ENCODE measurements at regions not wholly inside any gene's neighbourhood (a gene's known extent, or its start where the extent isn't known, plus 50 kb on each side); places are given as distances from the start of the nearest gene placed in this dataset.

DNA sequence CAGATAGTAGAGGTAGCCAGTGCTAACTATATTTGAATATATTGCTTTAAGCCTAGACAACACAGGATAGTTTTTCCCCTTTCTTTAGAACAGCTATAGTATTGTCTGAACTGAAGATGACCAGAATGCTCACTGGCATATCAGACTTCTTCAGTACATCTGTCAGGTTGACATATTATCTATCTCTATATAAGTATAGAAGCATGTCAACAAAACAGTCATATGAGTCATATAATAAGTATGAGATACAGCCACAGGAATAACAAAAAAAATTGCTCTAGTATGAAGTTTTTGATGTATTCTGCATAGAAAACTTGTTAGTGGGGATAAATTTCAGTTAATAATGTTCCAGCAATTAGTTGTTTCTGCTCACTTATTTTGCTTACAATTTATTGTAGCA lies 767.7 kb downstream of the LRFN5 start:
- TF ChIP-seq ZFP3 (CRISPR knock-in tag; IDR thresholded peaks at IDR 0.05) (no peak), BACH2 (CRISPR knock-in tag; IDR thresholded peaks at IDR 0.05; ENCODE audit: borderline replicate concordance) (no peak), ARNTL (CRISPR knock-in tag; IDR thresholded peaks at IDR 0.05; ENCODE audit: borderline replicate concordance, low read depth) (no peak)
